Stimulated activated CD8-positive, alpha-beta memory T cell treated with anti-CD3 and anti-CD28 coated beads, Interleukin-15, amount 100 ng/mL, for 48 hours (primary cell): ENCODE measurements at regions not wholly inside any gene's neighbourhood (a gene's known extent, or its start where the extent isn't known, plus 50 kb on each side); places are given as distances from the start of the nearest gene placed in this dataset.

Source experiments
- DNase-seq, 2 donors: peaks; one replicate each; pipeline ENCODE4 v3.0.0-alpha.2; 2020; ENCODE audit warnings: low read depth in 2 of 2

- DNase-seq = no peak
Observed at GRCh38 chr2:177021706-177022343, 190.8 kb upstream of the HNRNPA3 start.

GRCh38 chr2:177024765-177025164 is 187.8 kb upstream of the HNRNPA3 start:
- DNase-seq = no peak

DNA sequence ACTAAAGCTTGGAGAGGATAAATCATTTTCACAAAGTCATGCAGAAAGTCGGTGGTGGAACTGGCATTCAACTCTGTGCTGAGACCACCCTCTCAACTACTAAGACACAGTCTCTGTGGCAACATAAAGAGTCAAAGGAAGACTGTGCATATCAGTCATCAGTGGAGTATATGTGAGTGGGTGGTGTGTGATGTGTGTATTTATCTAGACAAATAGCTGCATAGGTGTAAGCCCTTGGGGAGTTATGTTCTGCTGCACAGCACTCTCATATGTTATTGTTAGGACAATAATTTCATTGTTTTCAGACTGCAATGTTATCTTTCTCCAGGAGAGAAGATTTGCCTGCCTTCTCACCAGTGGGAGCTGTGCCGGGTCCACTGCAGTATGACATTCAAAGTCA is 186.3 kb upstream of the HNRNPA3 start:
- DNase-seq = no peak

GRCh38 chr2:177026956-177027355 is 185.6 kb upstream of the HNRNPA3 start:
- DNase-seq = no peak

- DNase-seq = no peak
Observed at GRCh38 chr2:177028296-177028695, 184.3 kb upstream of the HNRNPA3 start.

DNA sequence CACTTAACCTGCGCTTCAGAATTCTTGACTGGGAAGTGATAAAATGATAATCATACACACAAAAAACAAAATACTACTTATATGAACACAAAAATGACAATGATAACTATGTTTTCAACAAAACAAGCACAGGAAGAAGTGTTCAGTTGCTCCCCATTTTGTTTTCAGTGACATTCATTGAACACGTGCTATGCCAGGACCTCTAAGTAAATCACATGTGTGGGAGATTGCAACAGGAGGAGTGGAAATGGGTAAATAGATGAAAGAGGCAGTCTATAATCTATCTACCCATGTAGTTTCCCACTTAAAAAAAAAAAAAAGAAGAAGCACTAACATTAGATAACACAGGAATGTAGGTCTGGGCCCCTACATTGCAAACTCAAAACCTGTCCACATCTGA is 183.5 kb upstream of the HNRNPA3 start:
- no peak for DNase-seq

GRCh38 chr2:177029501-177029900 is 183.1 kb upstream of the HNRNPA3 start:
- no peak for DNase-seq

DNA sequence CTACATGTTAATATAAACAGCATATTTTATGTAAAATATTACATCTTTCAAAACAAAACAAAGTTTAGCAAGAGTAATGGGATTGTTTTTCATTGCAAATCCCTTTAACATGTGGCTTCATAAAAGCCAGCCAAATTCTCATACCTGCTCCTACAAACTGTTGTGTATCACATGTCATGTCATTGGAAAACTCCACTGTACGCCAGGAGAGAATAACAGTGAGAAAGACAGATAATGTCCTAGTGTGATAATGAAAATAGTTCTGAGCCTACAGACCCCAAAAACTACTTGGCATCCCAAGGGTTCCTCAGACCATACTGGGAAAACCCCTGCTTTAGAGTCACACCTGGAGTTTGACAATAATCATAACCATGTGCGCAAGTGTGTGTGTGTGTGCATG is 182.7 kb upstream of the HNRNPA3 start:
- no peak for DNase-seq

DNA sequence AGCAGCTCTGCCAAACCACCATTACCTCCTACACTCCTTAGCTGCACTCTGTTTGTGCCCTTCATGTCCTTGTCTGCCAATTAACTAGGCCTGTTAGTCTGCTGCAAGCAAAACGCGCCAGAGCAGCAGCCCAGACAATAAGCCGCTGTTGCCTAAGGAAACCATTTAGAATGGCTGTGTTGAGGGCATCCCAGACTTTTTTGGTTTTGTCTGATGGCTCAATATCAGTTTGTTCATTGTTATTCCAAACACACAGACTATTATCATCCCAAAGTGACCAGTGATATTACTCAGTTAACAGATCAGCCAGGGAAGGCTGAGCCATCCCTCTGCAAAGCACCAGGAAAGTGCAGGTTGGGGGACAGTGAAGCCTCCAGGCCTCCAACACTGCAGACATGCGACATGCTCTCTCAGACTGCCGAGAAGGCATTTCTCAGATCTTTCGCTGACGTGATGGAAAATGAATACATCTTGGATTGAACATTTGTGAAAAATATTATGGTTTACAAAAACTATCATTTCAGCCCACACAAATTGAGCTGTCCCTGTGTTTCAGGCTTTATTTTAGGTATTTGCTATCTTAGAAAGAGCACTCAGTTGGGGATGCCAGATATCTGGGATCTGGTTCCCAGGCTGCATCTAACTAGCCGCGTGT is 182.0 kb upstream of the HNRNPA3 start:
- no peak for DNase-seq

DNA sequence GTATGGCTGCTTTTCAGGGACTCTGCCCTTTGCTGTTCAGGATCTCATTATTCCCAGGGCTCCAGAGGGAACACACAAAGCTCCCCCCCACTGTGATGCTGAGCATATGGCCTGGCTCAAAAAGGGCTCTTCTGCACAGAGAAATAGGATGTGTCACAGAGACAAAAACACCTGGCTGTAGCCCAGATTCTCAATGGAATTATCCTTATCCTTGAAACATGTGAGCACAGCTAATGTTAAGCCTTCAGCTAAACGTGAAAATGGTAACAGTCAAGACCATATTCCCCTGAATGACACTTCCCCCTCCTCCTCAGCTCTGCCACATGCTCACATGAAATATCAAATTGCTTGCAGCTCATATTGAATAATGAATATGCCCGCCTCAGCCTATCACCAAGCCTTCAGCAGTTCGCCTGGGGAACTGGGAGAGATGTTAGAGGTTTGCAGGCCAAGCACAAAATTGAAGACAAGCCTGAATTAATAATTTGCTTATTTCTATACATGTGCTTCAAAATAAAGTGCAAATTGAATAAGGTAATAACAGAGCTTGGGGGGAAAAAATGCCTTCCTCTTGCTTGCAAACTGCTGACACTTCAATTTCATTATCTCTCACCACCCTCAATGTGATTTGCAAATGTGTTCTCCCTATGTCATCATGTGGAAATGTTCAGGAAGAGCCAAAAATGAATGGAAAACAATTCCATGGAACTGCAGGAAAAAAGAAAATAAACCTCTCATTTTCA is 181.0 kb upstream of the HNRNPA3 start:
- DNase-seq = no peak

- no peak for DNase-seq
Observed at GRCh38 chr2:177036747-177037146, 175.8 kb upstream of the HNRNPA3 start.

DNA sequence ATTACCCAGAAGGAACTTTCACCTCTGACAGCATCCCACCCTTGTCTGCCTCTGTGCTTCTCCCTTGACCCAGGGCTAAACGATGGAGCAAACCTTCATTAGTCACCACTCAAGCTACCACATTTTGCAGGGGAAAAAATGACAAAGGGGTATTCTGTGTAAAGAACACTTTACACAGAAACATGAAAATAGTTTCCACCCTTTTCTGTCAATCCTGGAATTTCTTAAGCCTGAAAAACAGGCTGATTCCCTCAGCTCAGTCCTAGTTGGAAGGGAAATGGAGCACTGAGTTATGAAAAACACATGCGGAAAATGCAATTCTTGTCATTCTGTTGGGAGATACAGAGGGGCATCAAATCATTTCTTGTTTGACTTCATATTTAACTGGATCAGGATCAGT is 175.0 kb upstream of the HNRNPA3 start:
- no peak for DNase-seq

- DNase-seq = no peak
Observed at GRCh38 chr2:177038787-177039484, 173.7 kb upstream of the HNRNPA3 start.

- DNase-seq = no peak
Observed at GRCh38 chr2:177042311-177042710, 170.3 kb upstream of the HNRNPA3 start.

GRCh38 chr2:177044671-177045070 is 167.9 kb upstream of the HNRNPA3 start:
- no peak for DNase-seq

GRCh38 chr2:177048981-177049380 is 163.6 kb upstream of the HNRNPA3 start:
- DNase-seq = no peak

DNA sequence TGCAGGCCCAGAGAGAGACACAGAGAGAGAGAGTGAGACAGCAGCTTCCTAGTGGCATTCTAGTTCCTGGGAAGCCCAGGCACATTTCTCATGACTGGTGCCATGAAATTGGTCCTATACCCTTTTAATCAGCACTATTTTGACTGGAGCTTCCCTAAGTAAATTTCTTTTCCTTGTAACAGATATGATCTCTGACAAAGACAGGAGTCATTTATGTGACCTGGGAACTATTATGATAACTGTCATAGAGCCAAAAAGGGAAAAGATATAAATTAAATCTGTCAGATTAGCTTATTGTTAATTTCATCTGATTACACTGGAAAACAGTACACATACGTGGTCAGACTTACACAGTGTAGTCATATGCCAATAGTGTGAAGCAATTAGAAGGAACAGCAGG is 161.3 kb upstream of the HNRNPA3 start:
- DNase-seq = no peak

DNA sequence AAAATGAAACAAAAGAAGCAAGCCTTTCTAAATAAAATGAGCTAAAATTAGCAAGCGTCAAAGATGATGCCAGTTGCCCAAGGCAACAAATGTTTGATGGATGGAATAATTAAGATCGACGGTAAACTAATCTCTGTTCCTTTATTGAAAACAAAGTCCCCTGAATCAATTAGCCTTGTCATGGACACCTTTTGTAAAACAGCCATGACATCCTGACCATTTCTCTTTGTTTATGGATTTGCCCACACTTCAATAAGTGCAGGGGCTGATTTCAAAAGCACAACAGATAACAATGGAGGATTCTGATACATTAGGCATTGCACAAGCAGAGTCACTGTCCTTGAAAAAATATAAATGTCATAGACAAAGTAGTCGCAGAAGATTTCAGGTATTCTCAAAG is 160.1 kb upstream of the HNRNPA3 start:
- no peak for DNase-seq

DNA sequence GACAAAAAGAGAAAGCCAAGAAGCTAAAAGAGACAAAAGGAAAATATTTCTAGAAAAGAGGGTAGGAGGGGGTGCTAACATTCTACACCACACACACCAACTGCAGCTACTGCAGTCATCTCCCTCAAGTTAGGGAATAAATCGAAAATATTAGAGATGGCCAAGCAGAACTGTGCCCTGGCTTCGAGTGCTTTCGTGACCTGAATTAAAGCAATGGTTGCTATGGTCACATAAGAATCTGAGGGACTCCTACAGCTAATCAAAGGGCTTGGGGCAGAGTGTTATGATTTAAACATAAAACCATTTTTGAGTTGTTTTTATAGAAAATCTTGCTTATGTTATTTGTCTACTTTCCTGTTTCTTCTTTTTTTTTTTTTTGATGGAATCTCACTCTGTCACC is 159.6 kb upstream of the HNRNPA3 start:
- DNase-seq = no peak

GRCh38 chr2:177053716-177054115 is 158.9 kb upstream of the HNRNPA3 start:
- DNase-seq = no peak

- DNase-seq = no peak
Observed at GRCh38 chr2:177056481-177056929, 156.1 kb upstream of the HNRNPA3 start.

DNA sequence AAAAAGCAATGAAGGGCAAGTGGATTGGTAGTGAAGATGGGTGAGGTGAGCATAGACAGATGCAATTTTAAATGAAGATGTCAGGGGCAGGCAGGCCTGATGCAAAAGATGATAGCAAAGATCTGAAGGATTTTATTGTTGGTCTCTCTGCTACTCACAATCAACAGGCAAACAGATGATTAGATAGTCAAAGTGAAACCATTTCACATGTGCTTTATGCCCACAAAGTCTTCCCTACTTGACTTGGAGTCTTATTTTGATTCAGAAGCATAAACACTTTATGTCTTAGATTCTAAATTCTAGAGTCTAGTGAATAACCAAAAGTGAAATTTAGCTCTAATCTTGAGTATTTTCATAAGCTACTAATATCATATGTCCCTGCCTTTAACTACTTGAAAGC is 153.8 kb upstream of the HNRNPA3 start:
- DNase-seq = no peak
